ENCODE measurements at regions not wholly inside any gene's neighbourhood (a gene's known extent, or its start where the extent isn't known, plus 50 kb on each side); places are given as distances from the start of the nearest gene placed in this dataset.
A peak's percentile ranks its signal among the peaks of the same experiment; 100 is the strongest.
"Not testable (repeated sequence)": the region's sequence is repeated elsewhere in the genome, so short reads cannot be mapped to it uniquely, and the experiment has no call there.

DNA sequence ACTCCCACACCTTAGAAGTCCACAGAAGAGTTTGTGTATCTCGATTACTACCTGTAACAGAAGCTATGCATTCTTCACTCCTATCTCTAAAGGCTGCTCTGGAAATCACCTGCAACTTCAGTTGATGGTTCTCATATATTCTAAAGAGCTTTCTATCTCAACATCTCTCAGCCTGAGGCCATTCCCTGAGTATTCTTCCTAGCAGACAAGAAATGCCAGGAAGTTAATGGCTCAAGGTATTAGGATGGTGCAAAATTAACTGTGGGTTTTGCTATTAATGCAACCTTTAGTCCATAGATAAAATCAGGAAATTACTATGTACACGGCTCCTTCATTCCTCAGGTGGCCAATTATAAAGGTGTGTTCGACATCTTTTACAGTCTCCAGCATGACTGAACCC, 290.1 kb downstream of the ZNF716 start:
- not testable (repeated sequence) for DNase-seq

DNA sequence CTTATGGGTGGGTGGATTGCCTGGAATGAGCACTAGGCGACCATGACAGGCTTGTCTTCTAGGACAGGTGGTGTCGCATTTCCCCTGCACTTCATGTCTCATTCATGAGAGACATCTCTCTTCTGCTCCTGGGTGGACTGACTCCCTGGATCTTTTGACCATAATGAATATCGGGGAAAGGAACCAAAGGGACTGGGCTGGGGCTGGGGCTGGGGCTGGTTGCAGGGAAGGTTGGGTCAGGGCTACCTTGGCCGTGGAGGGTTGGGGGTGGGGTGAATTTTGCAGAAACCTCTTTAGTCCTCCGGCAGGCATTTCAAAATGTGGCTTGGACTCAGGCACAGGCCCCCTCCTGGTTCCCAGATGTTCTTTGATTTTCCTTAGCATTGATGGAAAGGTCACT, 319.2 kb downstream of the ZNF716 start:
- DNase-seq = no peak

DNA sequence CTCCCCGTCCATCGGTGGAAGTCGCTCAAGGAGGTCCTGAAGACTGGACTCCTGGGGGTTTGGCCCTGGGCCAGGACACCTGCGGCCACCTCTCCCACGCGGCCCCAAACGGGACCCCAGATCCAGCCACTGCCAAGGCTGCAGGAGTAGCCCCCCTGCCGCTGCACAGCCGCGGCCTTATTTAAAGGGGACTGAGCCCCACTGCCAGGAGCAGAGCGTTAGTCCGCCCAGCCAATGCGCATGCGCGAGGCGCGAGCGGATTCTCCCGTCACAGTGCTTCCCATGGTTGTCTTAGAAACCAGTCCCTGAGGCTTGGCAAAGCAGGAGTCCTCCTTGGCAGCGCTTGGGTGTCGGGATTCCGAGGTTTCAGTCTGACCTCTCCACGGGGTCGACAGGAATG, 320.0 kb downstream of the ZNF716 start:
- DNase-seq = no peak

DNA sequence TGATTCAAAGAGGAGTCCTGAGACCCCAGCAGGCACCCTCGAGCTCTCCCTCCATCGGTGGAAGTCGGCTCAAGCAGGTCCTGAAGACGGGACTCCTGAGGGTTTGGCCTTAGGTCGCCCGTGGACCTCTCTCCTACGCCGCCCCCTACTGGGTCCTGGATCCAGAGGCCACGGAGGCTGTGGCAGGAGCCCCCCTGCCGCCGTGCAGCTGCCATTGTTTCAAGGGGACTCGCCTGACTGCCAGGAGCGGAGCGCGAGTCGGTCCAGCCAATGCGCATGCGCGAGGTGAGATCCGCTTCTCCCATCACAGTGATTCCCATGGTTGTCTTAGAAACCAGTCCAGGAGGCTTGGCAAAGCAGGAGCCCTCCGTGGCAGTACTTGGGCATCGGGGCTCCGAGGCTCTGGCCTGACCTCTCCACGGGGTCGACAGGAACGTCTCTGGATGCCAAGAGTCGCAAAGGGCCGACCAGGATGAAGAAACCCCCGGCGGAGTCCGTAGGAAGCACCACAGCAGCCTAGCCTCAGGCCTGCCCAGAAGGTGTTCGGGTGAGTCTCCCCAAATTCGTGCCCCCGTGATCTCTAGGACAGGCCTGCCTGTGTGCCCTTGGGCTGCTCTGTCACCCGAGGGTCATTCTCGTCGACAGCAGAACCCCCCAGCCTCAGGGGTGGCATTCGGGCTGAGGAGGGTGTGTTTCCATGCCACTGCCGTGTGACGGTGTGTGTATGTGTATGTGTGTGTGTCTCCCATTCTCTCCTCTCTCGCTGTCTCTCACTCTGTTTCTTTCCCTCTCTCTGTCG, 322.3 kb downstream of the ZNF716 start:
- no peak for DNase-seq

DNA sequence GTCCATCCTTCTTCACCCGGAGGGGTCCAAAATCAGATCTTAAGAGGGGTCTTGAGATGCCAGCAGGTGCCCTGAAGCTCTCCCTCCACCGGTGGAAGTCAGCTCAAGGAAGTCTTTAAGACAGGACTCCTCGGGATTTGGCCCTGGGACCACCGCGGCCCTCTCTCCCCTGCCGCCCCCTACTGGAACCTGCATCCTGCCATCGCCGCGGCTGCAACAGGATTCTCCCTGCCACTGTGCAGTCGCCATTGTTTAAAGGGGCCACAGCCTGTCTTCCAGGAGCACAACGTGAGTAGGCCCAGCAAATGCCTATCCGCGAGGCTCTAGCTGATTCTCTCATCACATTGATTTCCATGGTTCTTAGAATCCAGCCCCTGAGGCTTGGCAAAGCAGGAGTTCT, 324.3 kb downstream of the ZNF716 start:
- no peak for DNase-seq

DNA sequence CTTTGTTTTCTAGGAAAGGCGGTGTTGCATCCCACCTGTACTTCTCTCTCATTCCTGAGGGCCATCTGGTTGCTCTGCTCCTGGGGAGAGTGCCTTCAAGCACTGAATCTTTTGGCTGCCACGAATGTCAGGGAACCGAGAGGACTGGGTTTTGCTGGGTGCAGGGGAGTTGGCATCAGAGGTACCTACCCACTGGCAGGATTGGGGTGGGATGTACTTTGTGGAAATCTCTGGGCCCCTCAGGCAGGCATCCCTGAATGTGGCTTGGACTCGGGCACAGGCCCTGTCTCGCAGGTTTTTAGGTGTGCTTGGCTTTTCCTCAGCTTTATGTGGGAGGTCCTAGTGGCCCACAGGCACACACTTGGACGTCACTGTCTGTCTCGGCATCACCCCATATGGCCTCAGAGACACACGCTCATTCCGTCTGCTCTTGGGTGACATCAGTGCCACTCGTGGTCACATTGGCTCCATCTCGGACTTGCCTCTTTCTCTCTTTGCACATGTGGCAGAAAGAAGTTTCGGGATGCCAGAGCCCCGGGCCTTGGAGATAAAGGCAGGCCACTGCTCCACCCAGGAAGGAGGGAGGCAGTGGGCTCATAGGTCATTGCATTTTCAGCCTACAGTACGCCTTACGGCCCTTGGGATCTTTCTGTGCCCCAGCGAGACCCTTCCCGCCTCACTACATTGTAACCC, 325.6 kb downstream of the ZNF716 start:
- no peak for DNase-seq

DNA sequence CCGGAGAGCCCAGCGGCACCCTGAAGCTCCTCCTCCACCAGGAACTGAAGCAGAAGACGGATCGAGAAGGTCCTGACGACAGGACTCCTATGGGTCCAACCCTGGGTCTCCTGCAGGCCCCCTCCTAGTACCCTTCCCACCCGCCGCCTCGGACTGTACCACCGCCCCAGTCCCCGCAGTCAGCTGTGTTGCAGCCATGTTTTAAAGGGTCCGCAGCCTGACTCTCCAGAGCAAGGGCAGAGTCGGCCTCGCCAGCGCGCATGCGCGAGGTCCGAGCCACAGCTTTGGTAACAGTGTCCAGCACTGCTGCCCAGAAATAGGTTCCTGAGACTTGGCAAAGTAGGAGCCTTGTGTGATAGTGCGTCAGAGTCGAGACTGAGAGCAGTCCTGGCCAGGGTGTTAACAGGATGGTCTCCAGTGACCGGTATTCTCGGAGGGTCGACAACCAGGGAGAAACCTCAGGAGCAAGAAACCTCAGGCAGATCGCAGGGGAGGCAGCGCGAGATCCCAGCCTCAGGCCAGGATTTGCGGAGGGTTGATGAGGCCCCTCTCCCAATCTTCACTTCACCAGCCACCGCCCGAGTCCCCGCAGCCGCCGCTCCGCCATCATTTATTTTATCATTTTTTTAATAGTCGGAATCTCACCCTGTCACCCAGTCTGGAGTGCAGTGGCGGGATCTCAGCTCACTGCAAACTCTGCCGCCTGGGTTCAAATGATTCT, 326.3 kb downstream of the ZNF716 start:
- DNase-seq = not testable (repeated sequence)

DNA sequence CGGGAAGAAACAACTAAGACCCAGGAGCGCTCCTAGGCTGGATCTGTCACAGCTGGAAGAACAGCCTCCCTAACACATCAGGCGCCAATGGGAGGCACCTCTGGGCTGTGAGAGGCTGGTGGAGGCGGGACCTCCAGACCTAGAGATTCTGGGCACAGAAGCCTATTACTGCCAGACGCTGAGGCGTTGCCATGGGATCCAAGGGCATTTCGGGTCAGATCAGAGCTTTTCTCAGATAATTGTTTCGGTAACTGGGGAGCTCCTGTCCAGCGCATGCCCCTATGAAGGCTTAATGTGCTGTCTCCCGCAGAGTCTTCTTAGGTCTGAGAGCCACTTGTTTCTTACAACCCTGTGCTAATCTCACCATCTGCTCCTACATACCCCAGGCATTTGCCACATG, 339.2 kb downstream of the ZNF716 start:
- DNase-seq = no peak

DNA sequence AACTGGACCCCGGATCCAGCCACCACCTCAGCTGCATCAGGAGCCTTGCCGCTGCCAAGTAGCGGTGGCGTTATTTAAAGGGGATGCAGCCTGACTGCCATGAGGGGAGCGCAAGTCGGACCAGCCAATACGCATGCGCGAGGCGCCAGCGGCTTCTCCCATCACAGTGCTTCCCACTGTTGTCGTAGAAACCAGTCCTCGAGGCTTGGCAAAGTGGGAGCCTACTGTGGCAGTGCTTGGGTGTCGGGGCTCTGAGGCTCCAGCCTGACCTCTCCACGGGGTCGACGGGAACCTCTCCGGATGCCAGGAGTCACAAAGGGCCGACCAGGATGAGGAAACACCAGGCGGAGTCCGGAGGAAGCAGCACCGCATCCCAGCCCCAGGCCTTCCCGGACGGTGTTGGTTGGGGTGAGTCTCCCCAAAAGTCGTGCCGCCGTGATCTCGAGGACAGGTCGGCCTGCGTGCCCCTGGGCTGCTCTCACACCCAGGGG, 369.6 kb downstream of the ZNF716 start:
- no peak for DNase-seq

DNA sequence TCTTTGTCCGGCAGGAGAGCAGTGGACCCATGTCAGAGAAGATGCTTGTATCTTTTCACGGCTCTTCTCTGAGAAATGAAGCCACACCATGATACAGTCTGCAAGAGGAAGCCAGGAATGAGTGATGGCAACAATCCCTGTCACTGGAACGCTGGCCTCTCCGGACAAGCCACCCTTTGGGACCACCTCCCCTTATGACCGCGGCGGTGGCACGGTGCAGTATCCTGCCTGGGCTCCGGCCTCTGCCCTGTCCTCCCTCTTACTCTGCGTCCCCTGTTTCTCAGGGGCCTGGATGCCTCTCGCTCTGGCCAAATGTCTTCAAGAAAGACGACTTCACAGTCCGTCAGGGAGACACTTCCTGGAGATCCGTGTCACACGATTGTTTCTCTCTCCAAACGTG, 370.5 kb downstream of the ZNF716 start:
- no peak for DNase-seq

DNA sequence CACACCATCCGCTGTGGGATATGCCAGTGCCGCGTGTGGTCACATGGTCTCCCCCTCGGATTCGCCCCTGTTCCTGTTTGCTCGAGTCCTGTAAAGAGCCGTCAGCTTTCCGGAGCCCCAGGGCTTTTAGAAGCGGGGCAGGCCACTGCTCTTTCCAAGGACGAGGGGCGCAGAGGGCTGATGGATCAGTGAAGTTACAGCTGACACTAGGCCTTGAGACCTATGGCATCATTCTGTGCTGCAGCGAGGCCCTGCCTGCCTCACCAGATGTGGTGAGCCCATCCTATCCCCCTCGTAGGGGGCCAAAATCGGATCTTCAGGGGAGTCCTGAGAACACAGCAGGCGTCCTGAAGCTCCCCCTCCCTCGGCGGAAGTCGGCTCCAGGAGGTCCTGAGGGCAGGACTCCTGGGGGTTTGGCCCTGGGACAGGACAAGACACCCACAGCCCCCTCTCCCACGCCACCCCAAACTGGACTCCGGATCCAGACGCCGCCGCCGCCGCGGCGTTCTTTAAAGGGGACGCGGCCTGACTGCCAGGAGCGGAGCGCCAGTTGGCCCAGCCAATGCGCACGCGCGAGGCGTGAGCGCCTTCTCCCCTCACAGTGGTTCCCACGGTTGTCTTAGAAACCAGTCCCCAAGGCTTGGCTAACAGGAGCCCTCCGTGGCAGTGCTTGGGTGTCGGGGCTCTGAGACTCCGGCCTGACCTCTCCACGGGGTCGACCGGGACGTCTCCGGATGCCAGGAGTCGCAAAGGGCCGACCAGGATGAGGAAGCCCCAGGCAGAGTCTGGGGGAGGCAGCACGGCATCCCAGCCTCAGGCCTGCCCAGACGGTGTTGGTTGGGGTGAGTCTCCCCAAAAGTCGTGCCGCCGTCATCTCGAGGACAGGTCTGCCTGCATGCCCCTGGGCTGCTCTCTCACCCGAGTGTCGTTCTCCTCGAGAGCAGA, 371.7 kb downstream of the ZNF716 start:
- DNase-seq = no peak

DNA sequence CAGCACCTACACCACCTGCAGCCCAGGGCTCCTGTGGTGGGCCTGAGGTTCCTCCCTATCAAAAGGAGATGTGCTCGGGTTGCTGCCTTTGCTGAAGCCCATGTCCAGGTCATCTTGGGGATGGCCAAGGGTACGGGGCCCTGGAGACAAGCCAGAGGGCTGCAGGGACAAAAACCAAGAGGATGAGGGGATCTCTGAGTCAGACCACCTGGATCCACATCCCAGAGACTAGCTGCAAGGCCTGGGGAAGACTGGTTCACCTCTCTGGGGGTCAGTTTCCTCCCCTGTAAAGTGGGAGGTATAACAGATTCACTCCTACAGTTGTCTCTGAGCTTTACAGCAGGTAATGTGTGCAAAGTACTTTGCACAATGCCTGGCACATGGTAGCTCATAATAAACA, 376.6 kb downstream of the ZNF716 start:
- DNase-seq = not testable (repeated sequence)

DNA sequence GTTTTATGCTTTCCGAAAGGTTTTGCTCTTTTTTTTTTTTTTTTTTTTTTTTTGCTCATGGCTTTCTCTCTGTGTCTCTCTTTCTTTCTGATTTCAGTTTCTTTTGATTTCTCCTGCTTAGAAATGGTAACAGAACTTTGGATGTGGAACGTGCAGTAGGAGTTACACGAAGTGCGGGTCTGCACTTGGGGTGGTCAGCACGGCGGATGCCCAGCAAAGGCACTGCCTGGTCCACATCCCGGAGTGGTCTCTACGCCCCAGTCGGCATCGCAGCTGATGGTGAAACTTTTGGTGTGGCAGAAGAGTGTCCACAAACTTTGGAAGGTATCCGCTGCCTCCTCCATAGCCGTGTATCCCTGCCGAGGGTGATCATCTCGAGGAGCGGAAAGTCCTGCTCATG, 385.2 kb downstream of the ZNF716 start:
- DNase-seq = not testable (repeated sequence)

DNA sequence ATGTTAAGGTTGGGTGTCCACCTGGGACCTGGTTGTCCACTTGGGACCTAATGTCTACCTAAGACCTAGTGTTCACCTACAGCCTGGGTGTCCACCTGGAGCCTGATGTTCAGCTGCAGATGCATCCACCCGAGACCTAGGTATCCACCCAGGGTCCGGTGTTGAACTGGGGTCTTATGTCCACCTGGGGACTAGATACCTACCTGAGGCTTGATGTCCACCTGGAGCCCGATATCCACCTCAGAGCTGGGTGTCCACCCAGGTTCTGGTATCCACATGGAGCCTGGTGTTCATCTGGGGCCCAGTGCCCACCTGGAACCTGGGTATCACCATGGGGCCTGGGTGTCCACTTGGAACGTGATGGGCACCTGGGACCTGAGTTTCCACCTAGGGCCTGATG, 389.2 kb downstream of the ZNF716 start:
- not testable (repeated sequence) for DNase-seq

DNA sequence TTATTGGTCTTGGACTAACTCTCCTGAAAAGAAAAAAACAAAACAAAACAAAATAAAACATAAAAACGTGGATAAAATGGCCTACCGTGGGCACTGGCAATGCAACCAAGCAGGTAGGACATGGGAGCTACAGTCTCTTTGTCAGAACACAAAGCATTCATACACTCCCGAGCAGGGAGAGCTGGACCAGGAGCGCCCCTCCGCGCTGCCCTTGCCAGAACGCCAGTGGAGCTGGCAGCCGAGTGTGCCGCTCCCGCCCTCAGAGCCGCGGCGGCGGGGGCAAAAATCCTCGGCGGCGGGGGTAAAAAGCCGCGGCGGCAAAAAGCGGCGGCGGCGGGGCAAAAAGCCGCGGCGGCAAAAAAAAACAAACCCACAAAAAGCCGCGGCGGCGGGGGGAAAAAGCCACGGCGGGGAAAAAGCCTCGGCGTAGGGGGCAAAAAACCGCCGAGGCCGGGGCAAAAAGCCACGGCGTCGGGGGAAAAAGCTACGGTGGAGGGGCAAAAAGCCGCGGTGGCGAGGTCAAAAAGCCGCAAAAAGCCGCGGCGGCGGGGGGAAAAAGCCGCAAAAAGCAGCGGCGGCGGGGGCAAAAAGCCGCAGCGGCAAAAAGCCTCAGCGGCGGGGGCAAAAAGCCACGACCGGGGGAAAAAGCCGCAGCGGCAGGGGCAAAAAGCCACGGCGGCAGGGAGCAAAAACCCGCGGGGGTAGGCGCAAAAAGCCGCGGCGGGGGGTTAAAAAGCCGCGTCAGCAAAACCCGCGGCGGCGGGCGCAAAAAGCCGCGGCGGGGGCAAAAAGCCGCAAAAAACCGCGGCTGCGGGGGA, 418.1 kb downstream of the ZNF716 start:
- peak; percentile 29 for DNase-seq

DNA sequence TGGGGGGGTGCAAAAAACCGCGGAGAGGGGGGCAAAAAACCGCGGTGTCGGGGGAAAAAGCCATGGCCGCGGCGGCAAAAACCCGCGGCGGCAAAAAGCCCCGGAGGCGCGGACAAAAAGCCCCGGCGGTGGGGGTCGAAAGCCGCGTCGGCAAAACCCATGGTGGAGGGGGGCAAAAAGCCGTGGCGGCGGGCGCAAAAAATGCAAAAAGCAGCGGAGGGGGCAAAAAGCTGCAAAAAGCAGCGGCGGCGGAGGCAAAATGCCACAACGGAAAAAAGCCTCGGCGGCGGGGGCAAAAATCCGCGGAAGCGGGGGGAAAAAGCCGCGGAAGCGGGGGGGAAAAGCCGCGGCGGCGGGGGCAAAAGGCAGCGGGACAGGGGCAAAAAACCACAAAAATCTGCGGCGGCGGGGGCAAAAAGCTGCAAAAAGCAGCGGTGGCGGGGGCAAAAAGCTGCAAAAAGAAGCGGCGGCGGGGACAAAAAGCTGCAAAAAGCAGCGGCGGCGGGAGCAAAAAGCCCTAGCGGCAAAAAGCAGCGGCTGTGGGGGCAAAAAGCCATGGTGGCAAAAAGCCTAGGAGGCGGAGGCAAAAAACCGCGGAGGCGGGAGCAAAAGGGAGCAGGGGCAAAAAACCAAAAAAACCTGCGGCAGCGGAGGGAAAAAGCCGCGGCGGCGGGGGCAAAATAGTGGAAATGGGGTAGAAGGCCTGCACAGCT, 418.9 kb downstream of the ZNF716 start:
- DNase-seq = peak; percentile 19
